Parathyroid adenoma (tissue), 2 donors: ENCODE measurements at regions not wholly inside any gene's neighbourhood (a gene's known extent, or its start where the extent isn't known, plus 50 kb on each side); places are given as distances from the start of the nearest gene placed in this dataset.
A peak's percentile ranks its signal among the peaks of the same experiment; 100 is the strongest.

Experiments
- H2AFZ ChIP-seq: fragments of 300-600 bp; sonication (generic); one replicate; pipeline ENCODE4 v1.7.0; 2017; ENCODE audit warnings: antibody characterized with exemption, mild to moderate bottlenecking
- H3K27ac ChIP-seq: fragments of 300-600 bp; sonication (generic); one replicate; pipeline ENCODE4 v1.7.0; 2017
- H3K27me3 ChIP-seq: fragments of 300-600 bp; sonication (generic); one replicate; pipeline ENCODE4 v1.7.0; 2017; ENCODE audit warnings: low read length; ENCODE audit not compliant: control insufficient read depth, insufficient read depth
- H3K36me3 ChIP-seq: fragments of 300-600 bp; sonication (generic); one replicate; pipeline ENCODE4 v1.7.0; 2017; ENCODE audit warnings: low read length; ENCODE audit not compliant: control insufficient read depth, insufficient read depth
- H3K4me1 ChIP-seq: fragments of 300-600 bp; sonication (generic); one replicate; pipeline ENCODE4 v1.7.0; 2017; ENCODE audit warnings: control low read depth
- H3K4me2 ChIP-seq: fragments of 300-600 bp; sonication (generic); one replicate; pipeline ENCODE4 v1.7.0; 2017; ENCODE audit warnings: low read length
- H3K4me3 ChIP-seq: fragments of 300-600 bp; sonication (generic); one replicate; pipeline ENCODE4 v1.7.0; 2017; ENCODE audit warnings: low read depth, low read length
- H3K79me2 ChIP-seq: fragments of 300-600 bp; sonication (generic); one replicate; pipeline ENCODE4 v1.7.0; 2017; ENCODE audit warnings: control low read depth
- H3K9ac ChIP-seq: fragments of 300-600 bp; sonication (generic); one replicate; pipeline ENCODE4 v1.7.0; 2017; ENCODE audit warnings: mild to moderate bottlenecking
- H3K9me3 ChIP-seq: fragments of 300-600 bp; sonication (generic); one replicate; pipeline ENCODE4 v1.7.0; 2017; ENCODE audit warnings: low read length; ENCODE audit not compliant: control insufficient read depth
- CTCF ChIP-seq: fragments of 300-600 bp; sonication (generic); IDR thresholded peaks from one replicate; pipeline ENCODE4 v1.7.0; 2017; ENCODE audit warnings: antibody characterized with exemption, mild to moderate bottlenecking
- donor health status: primary hyperparathyroidism.

GRCh38 chr3:102223132-102223531, 211.7 kb upstream of the ZPLD1 start:
- Histone ChIP-seq H3K36me3 (no peaks in the 10 kb centered on the region), H3K9me3 (no peaks in the 10 kb centered on the region), H3K9ac (no peak overlapping the region), H2AFZ (no peak overlapping the region), H3K79me2 (no peaks in the 10 kb centered on the region), H3K4me3 (no peak overlapping the region), H3K4me1 (no peaks in the 10 kb centered on the region), H3K27me3 (no peaks in the 10 kb centered on the region), H3K27ac (no peak overlapping the region), H3K4me2 (no peak overlapping the region)
- no peak for TF ChIP-seq CTCF

- no peaks in the 10 kb centered on the region for H3K9me3 ChIP-seq
- no peaks in the 10 kb centered on the region for H3K27me3 ChIP-seq
- H3K4me2 ChIP-seq: no peak overlapping the region
- no peak overlapping the region for H2AFZ ChIP-seq
- no peaks in the 10 kb centered on the region for H3K36me3 ChIP-seq
- TF ChIP-seq CTCF: no peak
- H3K27ac ChIP-seq: no peak overlapping the region
- H3K79me2 ChIP-seq: no peaks in the 10 kb centered on the region
- no peak overlapping the region for H3K9ac ChIP-seq
- H3K4me3 ChIP-seq: no peak overlapping the region
- H3K4me1 ChIP-seq: no peaks in the 10 kb centered on the region
Measured at GRCh38 chr3:102224171-102224570, 210.6 kb upstream of the ZPLD1 start.

- no peak overlapping the region for H3K4me3 ChIP-seq
Measured at GRCh38 chr3:102225005-102225404, 209.8 kb upstream of the ZPLD1 start.

GRCh38 chr3:102225407-102226132, 209.2 kb upstream of the ZPLD1 start:
- Histone ChIP-seq H3K4me1 (no peaks in the 10 kb centered on the region), H3K27me3 (no peaks in the 10 kb centered on the region), H3K36me3 (no peaks in the 10 kb centered on the region), H3K9ac (no peak overlapping the region), H3K27ac (no peak overlapping the region), H3K4me2 (no peak overlapping the region), H3K4me3 (no peak overlapping the region), H2AFZ (no peak overlapping the region), H3K79me2 (no peaks in the 10 kb centered on the region), H3K9me3 (no peaks in the 10 kb centered on the region)
- peak; percentile 37 for TF ChIP-seq CTCF

More at GRCh38 chr3:102225005-102225404, 209.8 kb upstream of the ZPLD1 start:
- Histone ChIP-seq H3K79me2 (no peaks in the 10 kb centered on the region), H3K27ac (no peak overlapping the region), H2AFZ (no peak overlapping the region), H3K27me3 (no peaks in the 10 kb centered on the region), H3K9me3 (no peaks in the 10 kb centered on the region), H3K4me2 (no peak overlapping the region), H3K4me1 (no peaks in the 10 kb centered on the region), H3K36me3 (no peaks in the 10 kb centered on the region), H3K9ac (no peak overlapping the region)
- TF ChIP-seq CTCF: no peak

- H3K4me1 ChIP-seq: no peaks in the 10 kb centered on the region
- no peaks in the 10 kb centered on the region for H3K27me3 ChIP-seq
- H3K4me2 ChIP-seq: no peak overlapping the region
- H3K36me3 ChIP-seq: no peaks in the 10 kb centered on the region
- H3K9ac ChIP-seq: no peak overlapping the region
- no peak for TF ChIP-seq CTCF
- no peaks in the 10 kb centered on the region for H3K9me3 ChIP-seq
- no peak overlapping the region for H3K4me3 ChIP-seq
- H2AFZ ChIP-seq: no peak overlapping the region
- no peaks in the 10 kb centered on the region for H3K79me2 ChIP-seq
- no peak overlapping the region for H3K27ac ChIP-seq
Measured at GRCh38 chr3:102226463-102226862, 208.4 kb upstream of the ZPLD1 start.
